ENCODE measurements at regions not wholly inside any gene's neighbourhood (a gene's known extent, or its start where the extent isn't known, plus 50 kb on each side); places are given as distances from the start of the nearest gene placed in this dataset.

GRCh38 chr3:111012388-111013248 is 59.0 kb upstream of the NECTIN3 start:
- no peak for TF ChIP-seq MAX (IDR thresholded peaks at IDR 0.05)
- peak; percentile 49 for TF ChIP-seq CTCF (IDR thresholded peaks at IDR 0.05; ENCODE audit: low read depth, low read length, missing input control)
- TF ChIP-seq EGR1 (IDR thresholded peaks at IDR 0.05; ENCODE audit: low read depth in 2 of 2), result no peak
- TF ChIP-seq GABPA (IDR thresholded peaks at IDR 0.05 in 1 of 2, conservative IDR thresholded peaks at IDR 0.05 in 1 of 2), result no peak
